Epithelial cell of proximal tubule (primary cell): ENCODE measurements at regions not wholly inside any gene's neighbourhood (a gene's known extent, or its start where the extent isn't known, plus 50 kb on each side); places are given as distances from the start of the nearest gene placed in this dataset.

ENCODE experiments used
- DNase-seq: peaks from one replicate; pipeline ENCODE4 v3.0.0-alpha.2; 2011; ENCODE audit warnings: low read depth
- H3K4me3 ChIP-seq: 2 replicates; pipeline ENCODE4 v1.5.1; 2011; ENCODE audit warnings: low read depth, mild to moderate bottlenecking, low read length
- TF ChIP-seq, protein P1 (sequence below): conservative IDR thresholded peaks from 2 replicates; pipeline ENCODE4 v1.5.1; 2012; ENCODE audit warnings: low read depth, mild to moderate bottlenecking, low read length

DNA sequence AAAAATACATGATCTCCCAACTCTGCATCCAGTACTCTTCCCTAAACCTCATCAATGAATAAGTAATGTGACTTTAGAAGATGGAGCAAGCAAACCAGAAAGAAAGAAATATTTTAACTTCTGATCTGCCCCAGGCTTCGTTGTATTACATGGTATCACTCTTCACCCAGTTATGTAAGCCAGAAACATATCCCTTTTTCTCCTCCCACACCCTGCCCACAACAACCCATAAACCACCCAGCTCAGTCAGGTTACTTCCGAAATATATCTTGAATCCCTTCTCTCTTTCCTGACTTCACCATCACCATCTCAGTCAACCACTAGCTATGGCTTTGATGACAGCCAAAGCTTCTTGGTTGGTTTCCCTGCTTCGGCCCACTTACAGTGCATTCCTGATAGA lies 295.8 kb upstream of the PARD3B start:
- no peak for DNase-seq
- TF ChIP-seq, protein P1, sequence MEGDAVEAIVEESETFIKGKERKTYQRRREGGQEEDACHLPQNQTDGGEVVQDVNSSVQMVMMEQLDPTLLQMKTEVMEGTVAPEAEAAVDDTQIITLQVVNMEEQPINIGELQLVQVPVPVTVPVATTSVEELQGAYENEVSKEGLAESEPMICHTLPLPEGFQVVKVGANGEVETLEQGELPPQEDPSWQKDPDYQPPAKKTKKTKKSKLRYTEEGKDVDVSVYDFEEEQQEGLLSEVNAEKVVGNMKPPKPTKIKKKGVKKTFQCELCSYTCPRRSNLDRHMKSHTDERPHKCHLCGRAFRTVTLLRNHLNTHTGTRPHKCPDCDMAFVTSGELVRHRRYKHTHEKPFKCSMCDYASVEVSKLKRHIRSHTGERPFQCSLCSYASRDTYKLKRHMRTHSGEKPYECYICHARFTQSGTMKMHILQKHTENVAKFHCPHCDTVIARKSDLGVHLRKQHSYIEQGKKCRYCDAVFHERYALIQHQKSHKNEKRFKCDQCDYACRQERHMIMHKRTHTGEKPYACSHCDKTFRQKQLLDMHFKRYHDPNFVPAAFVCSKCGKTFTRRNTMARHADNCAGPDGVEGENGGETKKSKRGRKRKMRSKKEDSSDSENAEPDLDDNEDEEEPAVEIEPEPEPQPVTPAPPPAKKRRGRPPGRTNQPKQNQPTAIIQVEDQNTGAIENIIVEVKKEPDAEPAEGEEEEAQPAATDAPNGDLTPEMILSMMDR: no peak

DNA sequence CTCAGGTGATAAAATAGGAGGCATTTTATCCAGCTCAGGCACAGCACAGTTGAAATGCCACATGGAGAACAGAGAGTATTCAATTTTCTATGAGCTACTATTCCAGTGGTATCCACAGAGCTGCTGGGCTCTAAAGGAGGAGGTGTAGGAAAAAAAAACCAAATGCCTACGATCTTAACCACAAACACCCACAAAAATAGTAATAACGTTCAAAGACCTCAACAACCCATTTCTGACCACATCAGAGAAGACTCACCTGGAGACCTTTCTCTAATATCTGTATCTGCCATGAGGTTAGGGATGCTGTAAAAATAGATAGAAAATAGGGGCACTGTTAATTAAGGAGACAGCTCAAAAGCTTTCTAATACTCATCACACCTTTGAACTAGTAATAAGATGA lies 294.6 kb upstream of the PARD3B start:
- DNase-seq: no peak
- H3K4me3 ChIP-seq: no peak overlapping the region
- TF ChIP-seq, protein P1: no peak

More for the DNA sequence above, 295.8 kb upstream of the PARD3B start:
- no peak overlapping the region for H3K4me3 ChIP-seq

DNA sequence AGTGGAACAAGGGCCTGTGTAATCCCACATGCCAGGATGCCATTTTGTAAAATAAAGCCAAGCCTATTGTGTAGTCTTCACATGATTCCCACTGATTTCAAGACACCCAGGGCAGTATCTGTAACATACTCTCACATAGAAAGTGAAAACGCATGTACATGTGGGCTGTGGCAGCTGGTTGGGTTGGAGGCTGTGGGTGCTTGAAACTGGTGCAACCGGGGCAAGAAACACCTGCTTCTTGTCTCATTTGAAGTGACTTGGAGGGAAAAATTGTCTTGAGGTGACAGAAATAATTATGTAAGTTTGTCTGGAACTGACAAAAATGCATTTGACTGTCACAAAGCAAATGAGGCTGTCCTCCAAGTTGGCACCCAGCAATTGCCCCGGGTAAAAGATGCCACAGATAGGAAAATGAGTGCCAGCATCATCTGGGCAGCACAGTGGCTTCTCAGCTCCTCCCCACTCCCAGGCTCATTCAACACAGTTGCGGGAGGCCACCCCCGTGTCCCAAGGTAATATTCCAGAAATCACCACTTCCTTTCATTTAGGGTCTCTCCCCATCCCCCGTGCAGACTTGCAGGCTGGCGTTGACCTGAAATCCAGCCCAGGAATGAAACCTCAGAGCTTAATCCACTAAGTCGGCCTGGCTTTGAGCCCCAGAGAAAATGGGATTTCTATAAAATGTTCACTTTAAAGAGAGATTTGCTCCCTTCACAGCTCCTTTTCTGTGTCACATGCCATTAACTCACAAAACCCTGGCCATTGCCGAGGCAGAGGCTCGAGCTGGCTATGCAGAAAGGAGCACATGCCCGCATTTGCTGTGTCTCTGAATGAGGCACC lies 293.9 kb upstream of the PARD3B start:
- TF ChIP-seq, protein P1: no peak
- H3K4me3 ChIP-seq: no peak overlapping the region
- no peak for DNase-seq

DNA sequence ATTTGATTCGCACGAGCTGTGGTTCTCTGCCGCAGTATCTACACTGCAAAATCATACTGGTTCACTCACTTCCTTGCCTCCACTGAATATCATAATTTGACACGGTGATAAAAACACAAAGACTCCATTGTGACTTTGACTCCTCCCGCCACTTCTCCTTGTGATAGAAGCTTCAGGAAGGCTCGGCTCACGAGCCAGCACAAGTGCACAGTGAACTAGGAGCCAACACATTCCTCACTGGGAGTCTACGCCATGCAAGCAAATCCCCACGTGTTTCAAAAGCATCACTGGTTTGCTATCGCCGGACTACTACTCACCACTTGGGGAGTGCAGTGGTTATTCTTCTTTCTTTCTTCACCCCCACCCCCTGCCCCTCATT lies 293.3 kb upstream of the PARD3B start:
- TF ChIP-seq, protein P1: no peak
- no peak for DNase-seq
- no peak overlapping the region for H3K4me3 ChIP-seq

DNA sequence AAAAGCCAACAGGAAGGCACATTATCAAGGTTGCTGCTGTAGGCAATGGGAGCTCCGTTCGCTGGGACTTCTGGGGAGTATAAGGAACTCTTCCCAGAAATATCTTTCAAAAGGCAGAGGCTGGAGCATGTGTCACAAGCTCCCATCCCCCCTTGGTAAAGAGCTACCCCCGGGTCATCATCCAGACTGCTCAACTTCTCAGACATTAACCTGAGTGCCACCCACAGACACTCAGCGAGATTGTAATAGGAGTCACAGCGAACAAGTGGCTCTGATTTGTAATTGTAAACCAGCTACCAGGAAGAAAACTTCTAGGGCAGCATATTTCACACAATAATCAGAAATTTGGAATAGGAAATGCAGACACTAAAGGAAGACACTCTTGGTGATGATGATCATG lies 290.2 kb upstream of the PARD3B start:
- DNase-seq: no peak
- TF ChIP-seq, protein P1: no peak
- H3K4me3 ChIP-seq: no peak overlapping the region

DNA sequence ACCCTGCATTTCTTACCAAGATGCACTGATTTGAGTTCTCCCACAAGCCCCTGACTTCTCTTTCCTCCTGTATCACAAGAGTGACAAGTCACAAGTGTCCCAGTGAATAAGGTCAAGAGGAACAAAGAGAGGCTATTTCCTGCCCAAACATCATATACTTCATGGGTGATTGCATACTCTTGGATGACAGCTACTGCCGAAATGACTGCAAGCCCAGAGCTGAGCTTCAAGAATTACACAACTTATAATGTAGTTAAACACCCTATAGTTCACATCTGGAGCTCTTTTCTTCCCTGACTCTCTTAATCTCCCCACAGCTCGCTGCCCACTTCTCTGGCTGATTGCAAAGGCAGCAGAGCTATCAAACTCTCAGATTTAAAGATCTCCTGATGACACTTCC lies 289.7 kb upstream of the PARD3B start:
- TF ChIP-seq, protein P1: no peak
- no peak for DNase-seq
- H3K4me3 ChIP-seq: no peak overlapping the region

DNA sequence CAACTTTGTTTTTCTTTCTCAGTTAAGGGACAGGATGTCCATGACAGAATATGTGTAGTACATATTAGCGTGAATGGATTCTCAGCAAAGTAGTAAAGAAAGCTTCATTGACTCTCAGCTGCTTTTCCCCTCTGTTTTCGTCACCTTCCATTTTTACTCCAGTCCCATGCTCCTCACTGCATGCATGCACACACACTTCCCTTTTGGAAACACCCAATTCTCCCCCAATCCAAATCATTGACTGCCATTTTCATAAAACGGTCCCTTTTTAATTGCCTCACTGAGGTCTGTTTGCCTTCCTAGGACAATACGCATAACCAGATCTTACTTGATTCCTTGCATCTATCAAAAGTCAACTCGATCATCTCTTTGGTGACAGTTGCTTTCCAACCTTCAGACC lies 287.5 kb upstream of the PARD3B start:
- DNase-seq: no peak
- TF ChIP-seq, protein P1: no peak
- no peak overlapping the region for H3K4me3 ChIP-seq
